Mesothelial cell of epicardium (in vitro differentiated cells): ENCODE measurements at regions not wholly inside any gene's neighbourhood (a gene's known extent, or its start where the extent isn't known, plus 50 kb on each side); places are given as distances from the start of the nearest gene placed in this dataset.

Experiments used
- DNase-seq, 2 experiments: peaks; one replicate each; pipeline ENCODE4 v3.0.0; 2021; ENCODE audit warnings: low spot score in 2 of 2; ENCODE audit not compliant: unreplicated experiment in 2 of 2
- H3K27ac Mint-ChIP-seq: 2 replicates; pipeline ENCODE4 v1.8.0; 2021; ENCODE audit warnings: mixed read lengths
- H3K27me3 Mint-ChIP-seq: 2 replicates; pipeline ENCODE4 v1.8.0; 2021; ENCODE audit warnings: low read depth, mixed read lengths
- H3K36me3 Mint-ChIP-seq: 2 replicates; pipeline ENCODE4 v1.8.0; 2021; ENCODE audit warnings: mixed read lengths
- H3K4me1 Mint-ChIP-seq: 2 replicates; pipeline ENCODE4 v1.8.0; 2021; ENCODE audit warnings: mixed read lengths
- H3K4me3 Mint-ChIP-seq: 2 replicates; pipeline ENCODE4 v1.8.0; 2021; ENCODE audit warnings: mild to moderate bottlenecking, moderate library complexity, mixed read lengths
- H3K9me3 Mint-ChIP-seq: 2 replicates; pipeline ENCODE4 v1.8.0; 2021; ENCODE audit warnings: mixed read lengths
- CTCF ChIP-seq: fragments of 200-600 bp; sonication (generic); IDR thresholded peaks from one replicate; pipeline ENCODE4 v1.5.0; 2021; ENCODE audit warnings: antibody characterized with exemption; ENCODE audit not compliant: unreplicated experiment

DNA sequence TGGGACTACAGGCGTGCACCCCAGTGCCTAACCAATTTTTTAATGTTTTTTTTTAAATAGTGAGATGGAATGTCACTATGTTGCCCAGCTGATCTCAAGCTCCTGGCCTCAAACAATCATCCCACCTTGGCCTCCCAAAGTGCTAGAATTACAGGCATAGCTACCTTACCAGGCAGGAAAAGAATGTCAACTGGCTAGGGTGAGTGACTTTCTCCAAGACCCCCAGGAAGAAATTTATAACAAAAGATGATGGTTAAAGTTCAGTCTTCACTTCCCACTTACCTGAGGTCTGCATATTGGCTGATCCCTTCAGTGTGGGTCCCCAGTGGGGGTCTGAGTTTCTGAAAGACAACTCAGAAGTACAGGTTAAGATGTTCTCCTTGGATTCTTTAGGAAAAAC lies 893.0 kb downstream of the UQCRFS1 start:
- Mint-ChIP-seq H3K36me3 (no peaks in the 10 kb centered on the region), H3K27ac (no peak overlapping the region), H3K27me3 (peaks cover 2% of the 10 kb centered on the region), H3K9me3 (no peaks in the 10 kb centered on the region), H3K4me1 (peaks cover 15% of the 10 kb centered on the region), H3K4me3 (no peak overlapping the region)
- no peak for TF ChIP-seq CTCF
- no peak for DNase-seq

- peaks cover 17% of the 10 kb centered on the region for H3K4me1 Mint-ChIP-seq
- H3K4me3 Mint-ChIP-seq, result no peak overlapping the region
- DNase-seq, result no peak
- H3K27ac Mint-ChIP-seq, result no peak overlapping the region
- no peak for TF ChIP-seq CTCF
- no peaks in the 10 kb centered on the region for H3K36me3 Mint-ChIP-seq
- H3K9me3 Mint-ChIP-seq, result no peaks in the 10 kb centered on the region
- peaks cover 2% of the 10 kb centered on the region for H3K27me3 Mint-ChIP-seq
Observed at GRCh38 chr19:28319227-28319626, 893.7 kb downstream of the UQCRFS1 start.

GRCh38 chr19:28318469-28319179 lies 894.3 kb downstream of the UQCRFS1 start:
- no peaks in the 10 kb centered on the region for H3K36me3 Mint-ChIP-seq

DNA sequence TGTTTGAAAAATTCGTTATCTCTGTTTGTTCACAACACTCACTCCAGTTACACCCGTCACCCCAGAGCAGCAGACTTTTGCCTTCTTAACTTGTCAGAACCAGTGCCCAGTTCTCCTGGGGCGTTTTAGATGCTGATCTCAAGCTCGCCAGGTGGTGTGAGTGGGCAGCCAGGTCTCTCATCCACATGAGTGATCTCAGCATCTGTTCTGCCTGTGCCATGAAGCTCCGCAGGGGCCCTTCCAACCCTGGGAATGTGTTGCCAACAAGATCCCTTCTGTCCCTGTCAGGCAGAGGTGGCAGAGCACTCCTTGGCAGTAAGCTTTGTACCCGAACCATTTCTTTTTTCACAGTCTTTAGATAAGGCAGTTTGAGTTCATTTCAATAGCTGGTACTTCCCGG lies 896.5 kb downstream of the UQCRFS1 start:
- no peak overlapping the region for H3K27ac Mint-ChIP-seq

More at GRCh38 chr19:28318469-28319179, 894.3 kb downstream of the UQCRFS1 start:
- H3K4me1 Mint-ChIP-seq, result peaks cover 23% of the 10 kb centered on the region
- DNase-seq, result no peak
- no peak overlapping the region for H3K27ac Mint-ChIP-seq
- TF ChIP-seq CTCF, result no peak
- peaks cover 2% of the 10 kb centered on the region for H3K27me3 Mint-ChIP-seq
- H3K4me3 Mint-ChIP-seq, result no peak overlapping the region
- no peaks in the 10 kb centered on the region for H3K9me3 Mint-ChIP-seq

DNA sequence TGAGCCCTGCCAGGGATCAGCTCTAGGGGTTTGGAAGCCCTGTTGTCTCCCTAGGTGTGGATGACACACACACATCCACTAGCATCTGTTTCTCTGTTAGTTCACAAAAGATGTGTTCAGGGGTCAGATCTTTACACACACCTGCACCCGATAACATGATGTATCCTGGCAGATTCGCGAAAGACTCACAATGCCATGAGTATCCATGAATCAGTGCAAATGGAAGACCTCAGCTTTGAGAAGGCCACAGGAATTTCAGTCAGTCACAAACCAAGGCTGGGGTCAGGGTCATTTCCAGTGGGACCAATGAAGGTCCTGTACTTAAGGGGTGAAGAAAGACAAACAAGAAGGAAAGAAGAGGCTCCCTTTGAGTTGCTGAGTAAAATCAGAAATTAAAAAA lies 898.2 kb downstream of the UQCRFS1 start:
- no peaks in the 10 kb centered on the region for H3K9me3 Mint-ChIP-seq

More for the DNA sequence above, 896.5 kb downstream of the UQCRFS1 start:
- H3K4me1 Mint-ChIP-seq, result peaks cover 16% of the 10 kb centered on the region
- H3K9me3 Mint-ChIP-seq, result no peaks in the 10 kb centered on the region
- no peak overlapping the region for H3K4me3 Mint-ChIP-seq
- H3K36me3 Mint-ChIP-seq, result no peaks in the 10 kb centered on the region
- DNase-seq, result no peak
- peaks cover 2% of the 10 kb centered on the region for H3K27me3 Mint-ChIP-seq
- TF ChIP-seq CTCF, result no peak

More for the DNA sequence above, 898.2 kb downstream of the UQCRFS1 start:
- no peak overlapping the region for H3K4me3 Mint-ChIP-seq
- H3K36me3 Mint-ChIP-seq, result no peaks in the 10 kb centered on the region
- peaks cover 16% of the 10 kb centered on the region for H3K4me1 Mint-ChIP-seq
- peaks cover 2% of the 10 kb centered on the region for H3K27me3 Mint-ChIP-seq
- no peak overlapping the region for H3K27ac Mint-ChIP-seq
- no peak for DNase-seq
- TF ChIP-seq CTCF, result no peak
